PC-3 (cell line): ENCODE measurements at regions not wholly inside any gene's neighbourhood (a gene's known extent, or its start where the extent isn't known, plus 50 kb on each side); places are given as distances from the start of the nearest gene placed in this dataset.

Source experiments
- ATAC-seq: fragments of 200-7000 bp; cut with Tn5 transposase; 2 replicates; pipeline ENCODE4 v1.9.1; 2020; ENCODE audit warnings: mild to moderate bottlenecking, moderate library complexity
- BruUV-seq: library from RNA; stranded (reverse); fragments of 400-500 nt; replicated peaks from 2 replicates; lab custom pipeline; 2021; lab: Mats Ljungman, UMichigan
- CTCF ChIA-PET: fragments of 300-600 bp; sonication (Branson Sonifier 250); formaldehyde crosslinking; loops from one replicate; lab custom pipeline; 2022; ENCODE audit warnings: antibody characterized with exemption; lab: Charles Lee
- POLR2A ChIA-PET: fragments of 300-600 bp; sonication (Branson Sonifier 250); formaldehyde crosslinking; loops from one replicate; lab custom pipeline; 2022; ENCODE audit warnings: antibody characterized with exemption; ENCODE audit not compliant: unreplicated experiment; lab: Charles Lee
- DNase-seq: peaks from one replicate; pipeline ENCODE4 v3.0.0-alpha.2; 2015
- H2AFZ ChIP-seq: fragments of 300-600 bp; sonication (generic); 2 replicates; pipeline ENCODE4 v1.6.0; 2016; ENCODE audit warnings: antibody characterized with exemption, low read length
- H3F3A ChIP-seq: fragments of 300-600 bp; sonication (generic); one replicate; pipeline ENCODE4 v1.6.0; 2017; ENCODE audit warnings: antibody characterized with exemption, low read length, control low read depth, mild to moderate bottlenecking; ENCODE audit not compliant: unreplicated experiment
- H3K27ac ChIP-seq: fragments of 300-600 bp; sonication (generic); 2 replicates; pipeline ENCODE4 v1.5.1; 2016; ENCODE audit warnings: mild to moderate bottlenecking, low read length
- H3K27me3 ChIP-seq: fragments of 300-600 bp; sonication (generic); 2 replicates; pipeline ENCODE4 v1.6.1; 2016; ENCODE audit warnings: low read length, mixed read lengths
- H3K36me3 ChIP-seq: fragments of 300-600 bp; sonication (generic); 2 replicates; pipeline ENCODE4 v1.6.1; 2016; ENCODE audit warnings: low read depth, mixed run types, low read length, mixed read lengths
- H3K4me1 ChIP-seq: fragments of 300-600 bp; sonication (generic); 2 replicates; pipeline ENCODE4 v1.5.1; 2016; ENCODE audit warnings: low read length; ENCODE audit not compliant: insufficient read depth
- H3K4me2 ChIP-seq: fragments of 300-600 bp; sonication (generic); 2 replicates; pipeline ENCODE4 v1.6.0; 2016; ENCODE audit warnings: low read length
- H3K4me3 ChIP-seq: fragments of 300-600 bp; sonication (generic); 2 replicates; pipeline ENCODE4 v1.5.1; 2016; ENCODE audit warnings: mild to moderate bottlenecking, low read length, mixed read lengths
- H3K79me2 ChIP-seq: fragments of 300-600 bp; sonication (generic); 2 replicates; pipeline ENCODE4 v1.6.1; 2017; ENCODE audit warnings: low read length, mixed read lengths
- H3K9ac ChIP-seq: fragments of 300-600 bp; sonication (generic); 2 replicates; pipeline ENCODE4 v1.6.0; 2016; ENCODE audit warnings: mild to moderate bottlenecking, low read length
- H3K9me2 ChIP-seq: fragments of 300-600 bp; sonication (generic); replicated peaks from 2 replicates; pipeline ENCODE4 v1.6.1; 2016; ENCODE audit warnings: mixed run types, low read length, mixed read lengths
- H3K9me3 ChIP-seq: fragments of 300-600 bp; sonication (generic); 2 replicates; pipeline ENCODE4 v1.6.1; 2016; ENCODE audit warnings: low read length, mixed read lengths
- H4K20me1 ChIP-seq: fragments of 300-600 bp; sonication (generic); 2 replicates; pipeline ENCODE4 v1.6.1; 2016; ENCODE audit warnings: low read length, mixed read lengths
- CTCF ChIP-seq: fragments of 300-600 bp; sonication (generic); conservative IDR thresholded peaks from 2 replicates; pipeline ENCODE4 v1.5.1; 2017; ENCODE audit warnings: antibody characterized with exemption, low read depth, mild to moderate bottlenecking, low read length
- EZH2 ChIP-seq: fragments of 300-600 bp; sonication (generic); IDR thresholded peaks from one replicate; pipeline ENCODE4 v1.6.1; 2017; ENCODE audit warnings: antibody characterized with exemption, mild to moderate bottlenecking, low read length; ENCODE audit not compliant: unreplicated experiment
- EZH2phosphoT487 ChIP-seq: fragments of 300-600 bp; sonication (generic); IDR thresholded peaks from 2 replicates; pipeline ENCODE4 v1.6.1; 2018; ENCODE audit warnings: mild to moderate bottlenecking, antibody characterized with exemption, low read length, borderline replicate concordance
- intact Hi-C: fragments of 100-400 bp; cut with micrococcal nuclease; formaldehyde crosslinking; loops from 2 replicates; pipeline ENCODE4 v1.9.0; 2023

DNA sequence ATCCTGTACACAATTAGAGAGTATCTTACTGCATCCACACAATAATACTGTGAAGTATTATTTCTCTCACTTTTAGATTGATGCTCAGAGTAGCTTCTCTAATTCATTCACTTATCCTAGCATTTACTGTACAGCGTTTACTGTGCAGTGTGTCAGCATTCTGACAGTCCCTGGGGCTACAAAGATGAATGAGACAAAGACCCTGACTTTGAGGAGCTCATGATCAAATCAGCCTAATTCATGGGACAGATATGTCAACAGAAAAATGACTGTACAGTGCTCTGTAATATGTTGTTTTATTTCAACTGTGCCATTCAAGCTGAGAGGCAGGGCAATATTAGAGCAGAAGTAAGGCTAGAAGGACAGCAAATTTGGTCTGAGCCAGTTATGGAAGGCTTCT is 152.5 kb downstream of the ZNF648 start:
- POLR2A ChIA-PET: no interaction called here
- Histone ChIP-seq H3K27ac (no peak overlapping the region), H3K9me3 (no peaks in the 10 kb centered on the region), H3K4me2 (no peak overlapping the region), H4K20me1 (no peaks in the 10 kb centered on the region), H3K4me3 (no peak overlapping the region), H3F3A (no peaks in the 10 kb centered on the region), H3K36me3 (no peaks in the 10 kb centered on the region), H3K9ac (no peak overlapping the region), H2AFZ (no peak overlapping the region), H3K9me2 (no peaks in the 10 kb centered on the region), H3K4me1 (no peaks in the 10 kb centered on the region), H3K79me2 (no peaks in the 10 kb centered on the region), H3K27me3 (peaks cover 16% of the 10 kb centered on the region)
- no TSS peak for BruUV-seq
- CTCF ChIA-PET: no interaction called here
- intact Hi-C loops: no loop called here
- TF ChIP-seq EZH2 (no peak), CTCF (no peak), EZH2phosphoT487 (no peak)
- ATAC-seq (no peak), DNase-seq (no peak)

DNA sequence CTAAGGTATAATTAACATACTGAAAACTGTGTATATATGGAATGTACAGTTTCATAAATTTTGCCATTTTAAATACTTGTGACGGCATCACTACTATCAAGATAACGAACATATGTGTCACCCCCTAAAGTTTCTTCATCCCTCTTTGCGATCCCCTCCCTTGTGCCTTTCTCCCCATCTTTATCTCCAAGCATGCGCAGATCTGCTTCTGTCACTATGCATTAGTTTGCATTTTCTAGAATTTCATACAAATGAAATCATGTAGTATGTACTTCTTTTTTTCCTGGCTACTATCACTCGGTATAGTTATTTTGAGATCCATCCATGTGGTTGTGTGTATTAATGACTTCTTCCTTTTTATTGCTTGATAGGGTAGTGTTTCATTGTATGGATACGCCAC is 154.9 kb downstream of the ZNF648 start:
- DNase-seq: no peak
- no peak for TF ChIP-seq CTCF
- no peak for TF ChIP-seq EZH2
- no peak for TF ChIP-seq EZH2phosphoT487
- POLR2A ChIA-PET: no interaction called here
- ATAC-seq: no peak
- H3K27me3 ChIP-seq: peaks cover 16% of the 10 kb centered on the region
- no TSS peak for BruUV-seq
- intact Hi-C loops: no loop called here
- no peaks in the 10 kb centered on the region for H4K20me1 ChIP-seq
- H3K4me3 ChIP-seq: no peak overlapping the region
- no peaks in the 10 kb centered on the region for H3K9me3 ChIP-seq
- H2AFZ ChIP-seq: no peak overlapping the region
- H3K27ac ChIP-seq: no peak overlapping the region
- no peak overlapping the region for H3K4me2 ChIP-seq
- H3K9ac ChIP-seq: no peak overlapping the region
- no peaks in the 10 kb centered on the region for H3F3A ChIP-seq
- no peaks in the 10 kb centered on the region for H3K79me2 ChIP-seq
- CTCF ChIA-PET: no interaction called here
- no peaks in the 10 kb centered on the region for H3K36me3 ChIP-seq
- H3K9me2 ChIP-seq: no peaks in the 10 kb centered on the region
- no peaks in the 10 kb centered on the region for H3K4me1 ChIP-seq

DNA sequence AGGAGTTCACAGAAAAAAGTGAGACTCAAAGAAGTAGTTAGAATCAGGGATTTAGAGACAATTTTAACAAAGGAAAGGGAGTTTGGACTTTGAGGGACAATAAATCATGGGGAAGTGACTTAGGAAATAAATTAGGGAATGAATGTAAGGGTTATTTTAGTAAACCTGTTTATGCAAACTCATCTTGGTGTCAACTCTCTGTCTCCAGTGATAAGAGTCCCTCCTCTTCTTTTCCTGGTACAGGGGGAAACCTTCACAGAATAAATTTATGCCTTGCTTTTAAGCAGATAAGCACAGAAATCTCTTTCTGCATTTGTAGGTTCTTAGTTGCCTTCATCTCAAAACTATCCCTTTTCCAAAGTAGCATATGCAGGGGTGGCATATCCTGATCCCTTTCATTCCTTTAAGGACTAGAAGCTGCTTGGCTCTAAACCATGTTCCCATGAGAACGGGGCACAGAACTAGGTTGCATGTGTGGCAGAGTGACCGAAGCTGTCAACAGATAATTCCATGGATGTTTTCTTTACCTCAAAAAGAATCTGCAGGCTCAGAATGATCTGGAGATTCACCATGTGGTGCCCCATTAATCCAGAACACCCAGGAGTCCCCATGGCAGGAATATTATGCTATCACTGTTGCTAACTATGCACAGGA is 155.4 kb downstream of the ZNF648 start:
- BruUV-seq: no TSS peak
- ChIA-PET POLR2A (no interaction called here), CTCF (no interaction called here)
- DNase-seq: no peak
- no peak overlapping the region for H3K9ac ChIP-seq
- no peak overlapping the region for H3K27ac ChIP-seq
- H3K4me2 ChIP-seq: no peak overlapping the region
- no peaks in the 10 kb centered on the region for H3K9me2 ChIP-seq
- no peak overlapping the region for H3K4me3 ChIP-seq
- intact Hi-C loops: no loop called here
- no peaks in the 10 kb centered on the region for H3K4me1 ChIP-seq
- no peaks in the 10 kb centered on the region for H3K79me2 ChIP-seq
- H3K9me3 ChIP-seq: no peaks in the 10 kb centered on the region
- H3K36me3 ChIP-seq: no peaks in the 10 kb centered on the region
- TF ChIP-seq CTCF (no peak), EZH2phosphoT487 (no peak), EZH2 (no peak)
- peaks cover 16% of the 10 kb centered on the region for H3K27me3 ChIP-seq
- no peak for ATAC-seq
- H2AFZ ChIP-seq: no peak overlapping the region
- H4K20me1 ChIP-seq: no peaks in the 10 kb centered on the region
- no peaks in the 10 kb centered on the region for H3F3A ChIP-seq
